ENCODE measurements at regions not wholly inside any gene's neighbourhood (a gene's known extent, or its start where the extent isn't known, plus 50 kb on each side); places are given as distances from the start of the nearest gene placed in this dataset.

DNA sequence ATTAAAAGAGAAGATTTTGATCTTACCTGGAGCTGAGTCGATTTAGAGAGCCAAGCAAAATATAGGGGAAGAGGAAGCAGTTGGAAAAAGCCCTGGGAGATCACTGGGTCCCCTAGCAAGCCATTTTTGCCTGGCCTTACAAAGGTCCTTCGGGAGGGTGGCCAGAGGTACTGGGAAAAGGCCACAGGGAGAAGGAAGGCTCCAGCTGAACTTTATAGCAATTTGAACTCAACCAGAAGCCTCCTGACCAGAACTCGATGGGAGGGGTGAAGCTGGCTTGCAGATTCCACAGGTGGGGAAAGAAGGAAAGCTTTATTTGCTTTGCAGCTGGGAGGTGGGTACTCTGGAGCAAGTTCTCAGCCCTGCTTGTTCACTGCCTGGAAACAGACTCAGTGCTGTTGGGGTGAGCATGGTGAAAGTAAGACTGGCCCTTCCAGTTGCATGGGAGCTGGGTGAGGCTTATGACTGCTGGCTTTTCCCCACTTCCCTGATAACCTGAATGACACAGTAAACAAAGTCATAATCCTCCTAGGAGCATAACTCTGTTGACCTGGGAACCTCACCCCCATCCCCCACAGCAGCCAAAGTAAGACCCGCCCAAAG, 855.8 kb downstream of the FSCB start:
- TF ChIP-seq EZH2 (IDR thresholded peaks at IDR 0.05; ENCODE audit: borderline replicate concordance, low read depth, low read length, severe bottlenecking) = no peak
- TF ChIP-seq, protein P1, sequence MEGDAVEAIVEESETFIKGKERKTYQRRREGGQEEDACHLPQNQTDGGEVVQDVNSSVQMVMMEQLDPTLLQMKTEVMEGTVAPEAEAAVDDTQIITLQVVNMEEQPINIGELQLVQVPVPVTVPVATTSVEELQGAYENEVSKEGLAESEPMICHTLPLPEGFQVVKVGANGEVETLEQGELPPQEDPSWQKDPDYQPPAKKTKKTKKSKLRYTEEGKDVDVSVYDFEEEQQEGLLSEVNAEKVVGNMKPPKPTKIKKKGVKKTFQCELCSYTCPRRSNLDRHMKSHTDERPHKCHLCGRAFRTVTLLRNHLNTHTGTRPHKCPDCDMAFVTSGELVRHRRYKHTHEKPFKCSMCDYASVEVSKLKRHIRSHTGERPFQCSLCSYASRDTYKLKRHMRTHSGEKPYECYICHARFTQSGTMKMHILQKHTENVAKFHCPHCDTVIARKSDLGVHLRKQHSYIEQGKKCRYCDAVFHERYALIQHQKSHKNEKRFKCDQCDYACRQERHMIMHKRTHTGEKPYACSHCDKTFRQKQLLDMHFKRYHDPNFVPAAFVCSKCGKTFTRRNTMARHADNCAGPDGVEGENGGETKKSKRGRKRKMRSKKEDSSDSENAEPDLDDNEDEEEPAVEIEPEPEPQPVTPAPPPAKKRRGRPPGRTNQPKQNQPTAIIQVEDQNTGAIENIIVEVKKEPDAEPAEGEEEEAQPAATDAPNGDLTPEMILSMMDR (IDR thresholded peaks at IDR 0.05; ENCODE audit: extremely low read depth in 1 of 2, insufficient read depth in 1 of 2, low read depth in 1 of 2, low read length in 2 of 2) = no peak

All from endothelial cell of umbilical vein (primary cell).